ENCODE measurements at regions not wholly inside any gene's neighbourhood (a gene's known extent, or its start where the extent isn't known, plus 50 kb on each side); places are given as distances from the start of the nearest gene placed in this dataset.
"Not testable (repeated sequence)": the region's sequence is repeated elsewhere in the genome, so short reads cannot be mapped to it uniquely, and the experiment has no call there.

GRCh38 chr10:33013331-33013730 lies 55.3 kb upstream of the ITGB1 start:
- TF ChIP-seq CTCF, EP300, POLR2A (IDR thresholded peaks at IDR 0.05): not testable (repeated sequence)
